B cell (primary cell): ENCODE measurements at regions not wholly inside any gene's neighbourhood (a gene's known extent, or its start where the extent isn't known, plus 50 kb on each side); places are given as distances from the start of the nearest gene placed in this dataset.

Experiments used
- CTCF ChIP-seq: fragments of 200-600 bp; IDR thresholded peaks from one replicate; pipeline ENCODE4 v1.8.0; 2022; ENCODE audit warnings: antibody characterized with exemption, mild to moderate bottlenecking
- EZH2 ChIP-seq: IDR thresholded peaks from 2 replicates; pipeline ENCODE4 v1.6.1; 2012; ENCODE audit warnings: borderline replicate concordance, low read depth, mild to moderate bottlenecking, moderate library complexity, low read length; ENCODE audit not compliant: insufficient read depth, poor library complexity, severe bottlenecking

GRCh38 chr3:88617283-88617682 lies 467.5 kb downstream of the C3orf38 start:
- TF ChIP-seq CTCF (no peak), EZH2 (no peak)
